OCI-LY7 (cell line): ENCODE measurements at regions not wholly inside any gene's neighbourhood (a gene's known extent, or its start where the extent isn't known, plus 50 kb on each side); places are given as distances from the start of the nearest gene placed in this dataset.

Experiments
- BruUV-seq: library from RNA; stranded (reverse); fragments of 400-500 nt; replicated peaks from 2 replicates; lab custom pipeline; 2021; lab: Mats Ljungman, UMichigan
- CTCF ChIA-PET: fragments of 300-600 bp; sonication (Branson Sonifier 250); formaldehyde crosslinking; loops from one replicate; lab custom pipeline; 2022; ENCODE audit warnings: antibody characterized with exemption; ENCODE audit not compliant: unreplicated experiment; lab: Charles Lee
- POLR2A ChIA-PET: fragments of 300-600 bp; sonication (Branson Sonifier 250); formaldehyde crosslinking; loops from one replicate; lab custom pipeline; 2022; ENCODE audit warnings: antibody characterized with exemption; lab: Charles Lee
- DNase-seq: peaks from one replicate; pipeline ENCODE4 v3.0.0-alpha.2; 2015; ENCODE audit warnings: low spot score
- H2AFZ ChIP-seq: fragments of 200-600 bp; sonication (generic), shearing (Covaris generic); 2 replicates; pipeline ENCODE4 v1.6.1; 2014; ENCODE audit warnings: mild to moderate bottlenecking, antibody characterized with exemption, low read length, moderate library complexity
- H3K27ac ChIP-seq: fragments of 200-600 bp; sonication (generic); 2 replicates; pipeline ENCODE4 v1.5.1; 2014; ENCODE audit warnings: mixed run types, low read depth, mild to moderate bottlenecking, moderate library complexity, low read length, inconsistent platforms; ENCODE audit not compliant: poor library complexity, severe bottlenecking
- H3K36me3 ChIP-seq: fragments of 200-600 bp; sonication (generic); 2 replicates; pipeline ENCODE4 v1.6.1; 2014; ENCODE audit warnings: mild to moderate bottlenecking, antibody characterized with exemption, low read length, moderate library complexity, mixed read lengths; ENCODE audit not compliant: insufficient read depth
- H3K4me1 ChIP-seq: fragments of 200-600 bp; sonication (generic); 2 replicates; pipeline ENCODE4 v1.5.1; 2014; ENCODE audit warnings: mild to moderate bottlenecking, low read length; ENCODE audit not compliant: insufficient read depth, poor library complexity, severe bottlenecking
- H3K4me2 ChIP-seq: fragments of 200-600 bp; sonication (generic); 2 replicates; pipeline ENCODE4 v1.6.1; 2014; ENCODE audit warnings: mild to moderate bottlenecking, low read length
- H3K4me3 ChIP-seq: fragments of 200-600 bp; sonication (generic); 2 replicates; pipeline ENCODE4 v1.5.1; 2014; ENCODE audit warnings: mild to moderate bottlenecking, low read depth, low read length; ENCODE audit not compliant: poor library complexity, severe bottlenecking
- H3K79me2 ChIP-seq: fragments of 200-600 bp; sonication (generic); 2 replicates; pipeline ENCODE4 v1.6.1; 2016; ENCODE audit warnings: low read depth, mild to moderate bottlenecking, low read length, moderate library complexity, mixed read lengths; ENCODE audit not compliant: insufficient read depth
- H3K9me2 ChIP-seq: fragments of 200-600 bp; sonication (generic); 2 replicates; pipeline ENCODE4 v1.6.1; 2016; ENCODE audit warnings: mild to moderate bottlenecking, low read length, mixed read lengths; ENCODE audit not compliant: insufficient read depth
- H3K9me3 ChIP-seq: fragments of 200-600 bp; sonication (generic); 2 replicates; pipeline ENCODE4 v1.6.1; 2014; ENCODE audit warnings: mild to moderate bottlenecking, mixed run types, low read length, mixed read lengths
- H4K20me1 ChIP-seq: fragments of 200-600 bp; sonication (generic); 2 replicates; pipeline ENCODE4 v1.6.1; 2014; ENCODE audit warnings: mild to moderate bottlenecking, antibody characterized with exemption, low read length, moderate library complexity, mixed read lengths; ENCODE audit not compliant: insufficient read depth
- CTCF ChIP-seq: fragments of 200-600 bp; sonication (generic); conservative IDR thresholded peaks from 2 replicates; pipeline ENCODE4 v1.5.1; 2014; ENCODE audit warnings: mild to moderate bottlenecking, antibody characterized with exemption, low read length, moderate library complexity, mixed read lengths
- EZH2phosphoT487 ChIP-seq: fragments of 200-600 bp; sonication (generic); IDR thresholded peaks from 2 replicates; pipeline ENCODE4 v1.6.1; 2018; ENCODE audit warnings: low read depth, borderline replicate concordance, mild to moderate bottlenecking, mixed run types, antibody characterized with exemption, low read length, moderate library complexity, mixed read lengths
- intact Hi-C: fragments of 100-400 bp; cut with micrococcal nuclease; formaldehyde crosslinking; loops from one replicate; pipeline ENCODE4 v1.10.0; 2022; ENCODE audit not compliant: unreplicated experiment

DNA sequence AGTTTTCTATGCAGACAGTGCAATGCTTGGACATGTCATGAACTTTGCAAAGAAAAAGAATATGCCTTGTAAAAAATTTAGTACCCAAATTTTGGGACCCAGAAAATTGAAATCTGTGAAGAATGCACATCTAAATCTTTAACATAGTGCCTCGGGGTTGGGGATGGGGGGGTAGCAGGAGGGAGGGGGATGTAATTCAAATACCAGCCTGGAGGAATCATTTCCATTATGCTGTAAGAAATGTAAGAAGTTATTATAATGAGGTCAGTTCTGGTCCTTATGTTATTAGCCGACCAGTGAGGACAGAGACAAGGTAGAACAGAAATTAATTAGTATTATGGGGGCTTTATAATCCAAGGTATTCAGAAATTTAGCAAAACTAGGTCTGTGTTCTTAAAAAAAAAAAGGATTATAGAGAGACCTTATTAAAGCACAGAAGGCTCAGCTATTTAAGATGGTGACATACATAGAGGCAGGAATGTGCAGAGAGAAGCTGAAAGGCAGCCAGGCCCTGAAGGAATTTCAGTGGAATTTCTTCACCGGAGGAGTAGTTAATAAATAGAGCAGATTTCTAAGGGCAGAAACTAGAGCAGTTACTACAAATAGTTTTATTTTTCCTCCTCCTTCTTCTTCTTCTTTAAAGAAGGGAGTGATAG lies 89.0 kb upstream of the RBMS1 start:
- no peak for DNase-seq
- H3K79me2 ChIP-seq = no peaks in the 10 kb centered on the region
- H2AFZ ChIP-seq = no peak overlapping the region
- CTCF ChIA-PET = no interaction called here
- POLR2A ChIA-PET = interaction anchor here (0.6 to 1.5 kb wide), 3 partner anchors 13 to 306 kb away, joined by 3 read pairs; no protein-coding TSS in a partner anchor
- TF ChIP-seq CTCF (no peak), EZH2phosphoT487 (no peak)
- no TSS peak for BruUV-seq
- H3K9me3 ChIP-seq = no peaks in the 10 kb centered on the region
- H3K27ac ChIP-seq = no peak overlapping the region
- intact Hi-C loops = no loop called here
- H3K4me3 ChIP-seq = no peak overlapping the region
- H3K9me2 ChIP-seq = no peaks in the 10 kb centered on the region
- H4K20me1 ChIP-seq = no peaks in the 10 kb centered on the region
- no peaks in the 10 kb centered on the region for H3K36me3 ChIP-seq
- no peak overlapping the region for H3K4me2 ChIP-seq
- no peaks in the 10 kb centered on the region for H3K4me1 ChIP-seq

DNA sequence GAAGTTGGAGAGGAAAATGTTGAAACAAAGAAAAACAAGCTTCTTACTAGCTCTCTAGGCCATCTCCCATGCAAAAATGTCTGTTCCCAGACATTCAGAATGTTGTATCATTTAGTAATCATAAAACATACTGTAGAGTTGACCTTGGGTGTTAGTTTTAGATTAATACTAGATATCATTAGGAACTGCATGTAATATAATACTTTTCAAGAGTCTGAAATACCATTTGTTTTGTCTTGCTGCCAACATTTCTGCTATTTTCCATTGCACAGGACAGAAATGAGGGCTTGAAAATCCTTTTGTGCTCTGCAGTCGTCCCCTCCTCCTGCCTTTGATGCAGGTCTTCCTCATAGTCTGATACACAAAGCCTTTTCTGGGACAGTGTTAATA lies 89.5 kb upstream of the RBMS1 start:
- no peak overlapping the region for H3K4me2 ChIP-seq
- H3K9me3 ChIP-seq = no peaks in the 10 kb centered on the region
- H3K36me3 ChIP-seq = no peaks in the 10 kb centered on the region
- no peak overlapping the region for H2AFZ ChIP-seq
- no peaks in the 10 kb centered on the region for H3K9me2 ChIP-seq
- no peak overlapping the region for H3K27ac ChIP-seq
- H3K79me2 ChIP-seq = no peaks in the 10 kb centered on the region
- DNase-seq = no peak
- BruUV-seq = no TSS peak
- POLR2A ChIA-PET = interaction anchor here (0.6 to 0.7 kb wide), 2 partner anchors 171 to 307 kb away, joined by 3 read pairs; no protein-coding TSS in a partner anchor
- no peak overlapping the region for H3K4me3 ChIP-seq
- H4K20me1 ChIP-seq = no peaks in the 10 kb centered on the region
- H3K4me1 ChIP-seq = no peaks in the 10 kb centered on the region
- CTCF ChIA-PET = no interaction called here
- TF ChIP-seq CTCF = no peak
- no peak for TF ChIP-seq EZH2phosphoT487
- intact Hi-C loops = no loop called here

- intact Hi-C loops = no loop called here
- H3K9me3 ChIP-seq = no peaks in the 10 kb centered on the region
- BruUV-seq = no TSS peak
- TF ChIP-seq EZH2phosphoT487 = no peak
- H3K4me2 ChIP-seq = no peak overlapping the region
- no peaks in the 10 kb centered on the region for H3K4me1 ChIP-seq
- H3K36me3 ChIP-seq = no peaks in the 10 kb centered on the region
- H4K20me1 ChIP-seq = no peaks in the 10 kb centered on the region
- no peaks in the 10 kb centered on the region for H3K79me2 ChIP-seq
- H3K4me3 ChIP-seq = no peak overlapping the region
- POLR2A ChIA-PET = no interaction called here
- H3K9me2 ChIP-seq = no peaks in the 10 kb centered on the region
- no peak overlapping the region for H3K27ac ChIP-seq
- DNase-seq = no peak
- H2AFZ ChIP-seq = no peak overlapping the region
- CTCF ChIA-PET = no interaction called here
These were observed 90.4 kb upstream of the RBMS1 start for GRCh38 chr2:160583813-160584537.
